ENCODE measurements at regions not wholly inside any gene's neighbourhood (a gene's known extent, or its start where the extent isn't known, plus 50 kb on each side); places are given as distances from the start of the nearest gene placed in this dataset.
A peak's percentile ranks its signal among the peaks of the same experiment; 100 is the strongest.

DNA sequence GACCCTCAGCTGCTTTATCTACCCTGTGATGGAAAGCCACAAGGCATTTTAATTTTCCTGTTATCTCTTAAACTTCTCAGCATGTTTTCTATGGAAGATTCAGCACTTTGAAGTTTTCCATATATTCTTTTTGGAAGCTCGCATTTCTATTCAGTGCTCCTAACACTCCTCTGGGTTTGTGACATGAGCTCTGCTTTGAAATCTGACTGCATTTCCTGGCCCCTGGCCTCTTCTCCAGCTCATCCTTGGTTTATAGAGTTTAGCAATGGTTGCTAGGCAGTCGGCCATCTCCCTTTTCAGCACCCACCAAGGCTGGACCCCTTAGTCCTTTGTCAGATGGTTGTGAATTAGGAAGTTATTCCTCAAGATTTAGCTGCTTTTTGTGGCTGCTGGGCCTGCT lies 150.6 kb downstream of the KCNA5 start:
- DNase-seq (ENCODE audit: low read depth in 2 of 3, low spot score in 2 of 3) = no peak

DNA sequence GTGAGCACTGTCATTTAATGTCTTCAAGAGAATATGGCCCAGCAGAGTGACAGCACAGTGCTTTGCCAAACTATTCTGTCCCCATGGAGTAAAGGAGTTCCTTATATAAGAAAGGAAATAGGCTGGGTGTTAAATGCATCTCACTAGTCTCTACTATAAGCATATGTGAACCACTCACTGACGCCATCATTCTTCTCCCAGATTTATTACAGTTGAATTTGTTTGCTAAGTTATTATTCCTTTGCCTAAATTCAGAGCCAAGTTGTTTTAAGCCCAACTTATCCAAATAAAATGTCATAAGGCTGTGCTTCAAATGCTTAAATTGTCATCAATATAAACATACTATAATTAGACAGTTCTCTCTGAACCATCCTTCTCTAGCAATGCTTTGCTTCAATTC lies 151.6 kb downstream of the KCNA5 start:
- DNase-seq (ENCODE audit: low read depth in 2 of 3, low spot score in 2 of 3) = no peak

DNA sequence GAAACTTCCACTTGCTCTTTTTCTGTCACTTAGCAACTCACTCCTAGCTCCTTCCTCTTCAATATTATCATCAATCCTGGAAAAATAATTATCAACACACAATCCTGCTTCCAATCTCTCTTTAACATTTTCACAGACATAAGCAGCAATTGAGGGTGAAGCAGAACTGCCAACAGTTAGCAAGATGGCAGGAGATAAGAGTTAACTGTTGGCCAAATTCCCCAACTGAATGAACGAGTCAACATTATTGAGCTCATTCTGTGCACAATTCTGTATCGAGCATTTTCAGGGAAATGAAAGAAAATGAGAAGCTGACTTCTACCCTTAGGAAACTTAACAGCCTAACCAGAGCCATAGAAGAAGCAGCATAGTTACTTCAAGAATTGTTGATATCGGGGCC lies 152.0 kb downstream of the KCNA5 start:
- no peak for DNase-seq (ENCODE audit: low read depth in 2 of 3, low spot score in 2 of 3)

DNA sequence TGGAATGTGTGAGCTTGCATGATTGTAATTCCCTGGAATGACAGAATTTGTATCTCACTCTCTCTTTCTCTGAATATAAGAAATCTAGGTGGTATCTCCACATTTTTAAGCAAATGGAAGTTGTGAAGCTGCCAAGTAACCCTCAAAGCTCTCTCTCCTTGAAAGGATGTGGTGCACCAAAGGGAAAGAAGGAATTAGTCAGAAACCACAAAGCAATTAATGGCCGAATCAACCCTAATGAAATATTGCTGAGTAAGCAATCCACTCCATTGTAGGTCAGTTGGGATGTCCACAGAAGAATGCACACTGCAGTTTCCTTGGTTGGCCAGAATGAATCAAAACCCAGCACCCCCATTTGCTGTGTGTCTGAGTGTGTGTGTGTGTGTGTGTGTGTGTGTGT lies 153.5 kb downstream of the KCNA5 start:
- DNase-seq (ENCODE audit: low read depth in 2 of 3, low spot score in 2 of 3) = no peak

DNA sequence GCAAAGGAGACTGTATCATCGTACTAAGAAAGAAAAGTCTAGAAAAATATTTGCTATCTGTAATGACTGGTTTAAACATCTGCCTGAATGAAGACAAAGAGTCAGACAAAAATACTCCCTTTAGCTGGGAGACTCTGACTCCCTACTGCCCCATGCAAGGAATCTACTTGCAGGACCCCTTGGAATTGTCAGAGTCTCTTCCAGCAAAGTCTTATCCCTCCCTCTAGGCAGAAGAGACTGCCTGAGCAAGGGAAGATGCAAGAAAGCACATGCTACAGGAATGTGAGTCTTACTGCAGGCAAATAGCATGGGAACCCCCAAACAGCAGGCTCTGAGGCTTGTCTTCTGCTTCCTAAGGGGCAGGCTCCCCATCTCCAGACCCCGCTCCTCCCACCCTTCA lies 154.0 kb downstream of the KCNA5 start:
- DNase-seq (ENCODE audit: low read depth in 2 of 3, low spot score in 2 of 3) = no peak

DNA sequence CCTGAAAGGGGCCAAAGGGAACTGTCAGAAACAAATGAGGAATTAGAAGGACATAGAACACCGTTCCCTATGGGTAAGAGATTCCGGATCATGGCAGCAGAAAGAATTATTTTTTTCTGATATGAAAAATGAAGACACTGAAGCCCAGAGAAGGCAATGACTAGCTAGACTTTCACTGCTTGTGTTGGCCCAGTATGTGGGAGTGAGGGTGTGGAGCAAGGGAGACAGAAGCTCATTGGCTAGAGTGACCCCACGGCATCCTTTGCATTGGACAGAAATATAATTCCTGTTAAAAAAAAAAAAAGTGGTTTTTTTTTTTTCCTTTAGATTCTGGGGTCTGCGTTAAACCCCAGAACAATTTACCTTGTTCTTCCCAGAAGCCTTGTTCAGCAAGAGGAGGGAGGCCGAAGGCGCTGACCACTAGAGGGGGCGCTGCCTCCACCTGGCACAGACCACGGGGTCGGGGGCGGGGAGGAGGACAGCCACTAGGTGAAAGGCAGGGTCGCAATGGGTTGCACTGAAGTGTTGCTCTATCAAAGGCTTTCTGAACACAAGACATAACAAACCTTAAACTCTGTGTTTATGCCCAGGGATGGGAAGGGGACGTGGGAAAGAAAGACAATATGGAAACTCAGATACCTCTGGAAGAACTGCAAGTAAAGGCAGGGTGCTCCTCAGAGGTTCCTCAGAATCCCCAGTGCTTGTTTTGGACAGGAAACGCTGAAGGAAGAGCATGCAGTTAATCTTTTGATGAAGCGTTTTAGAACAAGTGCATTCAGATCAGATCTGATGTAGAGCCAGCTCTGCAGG lies 156.8 kb downstream of the KCNA5 start:
- peak in 1 of 3 experiments; percentile 4 for DNase-seq (ENCODE audit: low read depth in 2 of 3, low spot score in 2 of 3)

DNA sequence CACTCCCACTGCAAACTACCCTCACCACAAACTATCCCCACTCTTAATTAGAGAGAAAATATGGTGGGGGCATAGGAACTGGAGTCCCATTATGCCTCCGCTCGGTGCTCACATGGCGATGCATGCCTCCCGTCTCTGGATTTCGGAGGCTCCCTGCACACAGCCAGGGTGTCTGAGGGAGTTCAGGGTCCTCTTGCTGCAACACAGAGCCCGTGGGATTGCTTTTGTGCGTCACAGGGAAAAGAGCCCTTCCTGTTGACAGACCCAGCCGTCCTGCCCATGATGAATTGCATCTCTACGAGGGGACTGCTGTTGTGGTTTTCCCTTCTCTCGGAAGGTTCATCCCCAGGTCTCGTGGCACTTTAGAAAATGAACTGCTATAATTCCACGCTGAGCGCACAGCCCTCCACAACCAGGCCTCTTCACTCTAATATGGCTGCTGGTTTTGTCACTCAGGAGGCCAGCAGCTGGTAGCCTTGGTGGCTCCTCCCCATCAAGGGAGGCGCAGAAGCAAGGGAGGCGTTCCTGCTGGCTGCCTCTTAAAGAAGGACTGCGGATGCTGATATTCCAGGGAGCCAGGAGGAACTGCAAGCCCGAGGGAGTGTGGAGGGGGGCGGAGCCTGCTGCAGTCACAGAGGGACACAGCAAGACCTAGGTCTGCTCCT lies 158.0 kb downstream of the KCNA5 start:
- DNase-seq (ENCODE audit: low read depth in 2 of 3, low spot score in 2 of 3) = no peak

DNA sequence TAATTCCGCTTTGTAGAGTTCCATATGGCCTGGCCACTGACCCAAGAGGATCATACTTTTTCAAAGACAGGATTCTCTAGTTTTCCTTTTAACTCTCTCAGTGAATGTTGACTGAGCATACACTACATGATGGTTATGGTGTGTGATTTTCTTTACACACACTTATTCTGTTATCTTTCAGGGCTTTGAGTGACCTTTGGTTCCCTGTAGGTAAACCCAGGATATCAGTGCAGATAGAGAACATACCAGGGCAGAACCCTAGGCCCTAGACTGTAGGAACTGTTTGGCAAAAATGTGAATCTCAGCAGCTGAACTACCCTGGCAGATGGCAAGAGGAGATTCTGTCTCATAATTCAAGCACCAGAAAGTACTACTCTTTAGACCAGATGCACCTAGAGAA lies 159.6 kb downstream of the KCNA5 start:
- DNase-seq (ENCODE audit: low read depth in 2 of 3, low spot score in 2 of 3) = no peak

DNA sequence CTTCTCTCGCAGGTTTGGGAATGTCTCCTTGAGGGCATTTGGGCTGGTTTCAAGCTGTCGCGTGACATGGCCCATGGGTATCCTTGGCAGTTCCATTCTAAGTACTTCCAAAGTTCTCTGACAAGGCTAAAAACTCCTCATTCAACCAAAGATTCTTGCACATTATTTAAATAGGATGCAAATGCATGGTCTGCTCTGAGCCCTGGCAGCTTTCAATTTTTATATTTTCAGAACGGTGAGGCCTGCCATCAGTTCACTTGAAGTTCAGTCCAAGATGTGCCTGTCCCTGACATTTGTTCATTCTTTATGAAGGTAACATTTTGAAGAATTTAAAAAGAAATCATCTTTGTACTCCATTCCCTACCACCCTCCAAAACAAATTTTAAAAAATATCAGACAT lies 160.0 kb downstream of the KCNA5 start:
- no peak for DNase-seq (ENCODE audit: low read depth in 2 of 3, low spot score in 2 of 3)

DNA sequence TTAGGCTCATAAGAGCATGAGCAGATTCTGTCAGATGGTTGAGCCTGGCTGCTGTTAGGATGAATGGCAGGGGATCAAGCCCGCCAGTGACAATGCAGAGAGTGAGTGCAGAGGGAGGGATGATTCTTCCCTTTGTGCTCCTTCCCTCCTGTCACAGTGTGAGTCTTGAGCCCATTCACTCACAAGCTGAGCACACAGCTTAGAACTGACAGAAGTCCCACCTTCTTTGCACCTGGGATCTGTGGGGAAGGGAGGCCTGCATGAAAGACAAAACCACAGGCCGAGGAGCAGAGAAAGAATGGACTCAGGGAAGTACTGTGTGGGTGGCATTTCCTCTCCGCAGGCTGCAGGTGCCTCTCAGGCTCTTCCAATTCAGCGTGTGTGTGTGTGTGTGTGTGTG lies 160.6 kb downstream of the KCNA5 start:
- DNase-seq (ENCODE audit: low read depth in 2 of 3, low spot score in 2 of 3) = no peak

DNA sequence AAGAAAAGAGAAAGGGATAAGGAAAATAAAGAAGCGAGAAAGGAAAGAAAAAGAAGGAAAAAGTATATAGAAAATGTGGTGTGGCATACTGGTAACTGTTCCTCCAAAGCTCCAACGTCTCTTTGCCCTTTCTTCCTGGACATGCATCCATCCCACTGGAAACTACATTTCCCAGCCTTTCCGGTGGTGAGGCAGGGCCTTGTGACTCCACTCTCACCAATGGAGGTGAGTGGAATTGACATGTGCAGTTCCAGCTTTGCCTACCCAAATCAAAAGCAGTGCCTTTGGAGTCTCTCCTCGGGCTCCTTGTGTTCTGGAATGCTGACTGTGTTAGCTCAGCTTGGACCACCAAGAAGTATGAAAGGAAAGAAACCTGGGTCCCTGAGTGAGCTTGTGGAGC lies 161.2 kb downstream of the KCNA5 start:
- no peak for DNase-seq (ENCODE audit: low read depth in 2 of 3, low spot score in 2 of 3)

DNA sequence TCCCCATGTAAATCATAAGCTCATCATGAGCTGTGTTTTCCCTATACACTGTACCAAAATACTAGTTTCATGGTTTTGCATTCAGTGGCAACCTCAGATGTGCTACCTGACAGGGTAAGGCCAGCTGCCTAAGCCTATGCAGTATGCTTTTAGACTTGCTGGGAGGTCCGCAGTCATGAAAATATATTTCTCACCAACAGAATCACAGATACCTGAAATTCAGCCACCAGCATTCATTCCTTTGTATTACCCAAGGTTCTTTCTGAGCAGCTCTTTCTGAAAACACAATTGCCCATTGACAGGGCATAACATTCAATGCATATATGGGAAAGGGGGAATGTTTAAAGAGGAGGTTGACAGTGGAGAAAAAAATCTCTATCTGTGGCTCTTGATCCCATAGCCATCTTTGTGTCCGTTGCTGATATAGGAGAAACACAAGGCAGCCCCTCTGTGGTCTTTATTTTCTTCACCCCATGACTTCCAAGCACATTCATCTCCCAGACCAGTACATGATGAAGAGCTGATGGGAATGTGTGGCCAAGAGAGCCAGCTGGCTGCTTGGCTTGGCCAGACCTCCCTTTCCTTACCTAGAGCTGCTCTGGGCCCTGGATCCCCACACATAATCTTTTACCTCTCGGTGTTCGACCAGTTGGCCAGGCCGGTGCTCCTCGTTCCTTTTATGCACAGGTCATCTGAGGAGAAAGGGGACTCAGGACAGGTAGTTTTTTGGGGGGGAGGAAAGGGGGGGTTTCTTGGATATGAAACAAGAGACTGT lies 162.9 kb downstream of the KCNA5 start:
- no peak for DNase-seq (ENCODE audit: low read depth in 2 of 3, low spot score in 2 of 3)

DNA sequence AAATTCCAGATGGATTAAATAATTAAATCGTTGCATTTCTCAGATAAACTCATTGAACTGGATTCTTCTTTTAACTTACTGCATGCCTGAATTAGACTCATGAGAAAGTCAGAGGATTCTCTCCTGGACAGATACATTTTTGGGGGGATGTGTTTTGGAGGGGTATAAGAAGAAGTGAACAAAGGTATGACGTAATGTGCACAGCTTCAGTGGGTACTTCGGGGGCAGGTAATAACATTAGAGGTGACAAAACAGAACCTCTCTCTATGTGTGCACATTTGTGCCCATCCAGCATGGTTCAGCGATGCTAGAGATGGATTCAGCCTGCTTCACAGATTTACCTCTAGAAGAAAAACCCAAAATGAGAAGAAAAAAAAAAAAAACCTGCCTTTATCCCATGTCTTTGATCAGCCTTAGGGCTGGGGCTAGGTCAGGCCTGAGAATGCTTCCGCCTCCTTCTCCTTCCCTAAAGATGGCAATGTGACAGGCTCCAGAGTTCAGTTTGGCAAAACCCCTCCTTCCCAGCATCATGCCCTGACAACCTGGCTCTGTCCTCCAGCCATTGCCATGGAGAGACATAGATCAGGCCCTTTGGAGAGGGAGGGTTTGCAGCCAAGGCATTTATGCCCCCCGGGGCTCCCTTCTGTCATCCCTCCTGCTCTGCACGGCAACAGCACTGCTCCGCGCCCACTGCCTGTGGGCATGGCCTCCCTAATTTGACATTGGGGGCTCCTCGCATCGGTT lies 166.7 kb downstream of the KCNA5 start:
- no peak for DNase-seq (ENCODE audit: low read depth in 2 of 3, low spot score in 2 of 3)

DNA sequence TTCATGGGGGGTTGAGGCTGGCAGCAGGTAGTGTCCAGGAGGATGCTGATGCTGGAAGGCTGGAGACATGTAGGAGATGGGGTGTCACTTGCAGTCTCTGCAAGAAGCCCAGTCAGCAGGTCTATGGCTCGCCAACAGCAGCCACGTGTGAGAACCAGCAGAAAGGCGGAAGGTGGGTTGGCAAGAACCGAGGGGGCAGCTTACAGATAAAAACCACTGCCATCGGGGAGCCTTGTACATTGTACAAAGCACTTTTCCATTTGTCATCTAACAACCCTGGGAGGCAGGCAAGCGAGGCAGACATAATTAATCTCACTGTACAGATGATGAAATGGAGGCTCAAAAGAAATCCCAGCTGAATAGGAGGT lies 167.2 kb downstream of the KCNA5 start:
- no peak for DNase-seq (ENCODE audit: low read depth in 2 of 3, low spot score in 2 of 3)

DNA sequence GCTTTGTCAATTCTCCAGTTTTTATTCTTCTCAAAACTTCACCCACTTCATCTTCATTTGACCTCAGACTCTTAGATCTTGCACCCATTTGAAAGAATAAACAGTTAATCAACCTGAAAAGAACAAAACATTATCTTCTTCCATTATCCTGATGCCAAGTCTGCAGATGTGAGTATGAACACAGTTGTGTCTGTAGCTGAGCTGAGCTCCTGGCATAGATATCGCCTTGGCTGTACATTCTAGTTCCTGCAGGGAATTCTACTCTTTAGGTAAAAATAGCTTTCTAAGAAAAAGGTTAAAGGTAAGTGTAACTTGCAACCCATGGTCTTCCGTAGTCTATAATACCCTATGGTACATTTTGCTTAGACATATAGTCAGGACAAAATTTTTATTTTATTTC lies 169.7 kb downstream of the KCNA5 start:
- DNase-seq (ENCODE audit: low read depth in 2 of 3, low spot score in 2 of 3) = no peak

DNA sequence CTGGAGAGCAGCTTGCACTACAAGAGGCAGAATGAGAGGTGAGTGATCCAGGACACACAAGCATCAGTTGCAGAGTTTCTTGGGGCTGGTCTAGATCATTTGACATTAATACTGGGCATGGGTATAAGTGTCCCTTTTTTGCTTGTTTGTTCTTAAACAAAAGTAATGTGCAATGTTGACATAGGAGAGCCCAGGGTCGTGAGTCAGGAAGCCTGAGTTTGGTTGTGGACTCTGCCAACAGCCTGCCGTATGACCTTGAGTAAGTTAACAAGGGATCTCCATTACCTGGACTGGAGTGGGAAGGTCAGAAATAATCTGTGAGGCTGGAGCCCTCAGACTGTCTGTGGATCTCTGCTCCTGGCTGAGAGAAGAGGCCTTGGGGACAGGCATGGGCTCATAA lies 170.3 kb downstream of the KCNA5 start:
- no peak for DNase-seq (ENCODE audit: low read depth in 2 of 3, low spot score in 2 of 3)

DNA sequence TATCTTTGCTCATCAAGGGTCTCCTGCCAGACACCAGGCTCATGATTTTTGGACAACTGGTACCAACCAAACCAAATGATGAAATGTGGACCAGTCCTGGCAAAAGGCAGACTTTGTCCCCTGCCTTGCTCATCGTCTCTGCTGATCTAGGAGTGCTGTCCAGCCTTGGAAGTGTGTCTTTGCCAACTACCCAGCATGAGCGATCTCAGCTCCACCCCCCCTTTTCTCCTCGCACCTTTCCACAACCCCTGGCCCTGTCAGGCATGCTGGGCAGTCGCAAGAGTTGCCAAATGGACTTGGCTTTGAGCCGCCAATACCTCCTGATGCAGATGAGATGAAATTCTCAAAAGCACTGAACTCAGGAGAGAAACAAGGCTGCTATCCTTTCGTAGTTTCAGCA lies 174.3 kb downstream of the KCNA5 start:
- no peak for DNase-seq (ENCODE audit: low read depth in 2 of 3, low spot score in 2 of 3)

DNA sequence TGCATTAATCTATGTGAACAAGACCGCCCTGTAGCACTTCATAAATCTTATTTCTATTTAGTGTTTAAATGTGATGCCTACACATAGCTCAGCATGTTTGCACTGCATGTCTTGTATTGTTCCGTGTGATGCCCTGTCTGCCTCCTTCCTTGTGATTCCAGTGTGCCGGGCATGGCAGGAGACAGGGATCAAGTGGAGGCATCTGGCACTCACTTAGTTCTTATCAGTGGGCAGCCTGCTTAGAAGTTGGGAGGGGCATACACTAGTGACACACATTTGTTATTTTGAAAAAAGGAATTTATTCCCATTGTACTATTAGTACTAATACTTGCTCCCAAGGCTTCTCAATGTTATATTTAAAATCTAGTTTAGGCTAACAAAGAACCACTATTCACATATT lies 176.4 kb downstream of the KCNA5 start:
- no peak for DNase-seq (ENCODE audit: low read depth in 2 of 3, low spot score in 2 of 3)

DNA sequence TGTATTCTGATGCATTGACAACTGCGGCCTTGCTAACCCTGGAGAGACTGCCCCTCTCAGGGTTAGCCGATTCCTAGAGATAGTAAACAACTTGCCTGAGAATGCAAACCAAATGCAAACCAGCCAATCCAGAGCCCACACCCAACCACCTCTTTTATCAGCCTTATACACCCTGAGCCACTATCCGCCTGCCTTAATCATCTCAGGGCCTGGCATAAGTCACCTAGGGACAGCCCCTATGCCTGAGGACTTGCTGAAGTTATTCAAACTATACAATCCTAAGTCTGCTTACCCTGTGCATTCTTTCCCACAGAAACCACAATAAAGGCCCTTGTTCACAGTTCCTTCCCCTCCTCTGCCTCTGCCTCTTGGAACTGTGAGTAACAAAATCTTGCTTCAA lies 177.2 kb downstream of the KCNA5 start:
- DNase-seq (ENCODE audit: low read depth in 2 of 3, low spot score in 2 of 3) = no peak

DNA sequence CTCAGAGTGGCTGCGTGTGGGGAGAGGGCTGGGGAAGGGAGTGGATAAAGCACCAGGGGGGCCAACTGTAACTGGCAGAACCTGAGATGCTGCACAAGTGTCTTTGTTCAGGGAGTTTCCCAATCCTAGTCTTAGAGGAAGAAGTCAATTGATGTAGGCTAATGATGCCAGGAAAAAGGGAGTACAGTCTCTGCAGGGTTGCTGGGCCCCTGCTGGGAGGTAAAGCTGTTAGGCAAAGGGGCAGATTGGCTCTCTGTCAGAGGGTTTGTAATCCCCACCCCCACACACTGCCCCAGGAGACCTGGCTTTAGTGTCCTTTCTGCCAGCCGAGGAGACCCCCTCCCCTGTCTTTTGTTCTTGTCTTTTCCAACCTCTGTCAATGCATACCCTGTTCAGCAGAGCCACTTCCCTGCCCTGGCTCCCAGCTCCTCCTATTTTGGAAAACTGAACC lies 178.4 kb downstream of the KCNA5 start:
- DNase-seq (ENCODE audit: low read depth in 2 of 3, low spot score in 2 of 3) = no peak

DNA sequence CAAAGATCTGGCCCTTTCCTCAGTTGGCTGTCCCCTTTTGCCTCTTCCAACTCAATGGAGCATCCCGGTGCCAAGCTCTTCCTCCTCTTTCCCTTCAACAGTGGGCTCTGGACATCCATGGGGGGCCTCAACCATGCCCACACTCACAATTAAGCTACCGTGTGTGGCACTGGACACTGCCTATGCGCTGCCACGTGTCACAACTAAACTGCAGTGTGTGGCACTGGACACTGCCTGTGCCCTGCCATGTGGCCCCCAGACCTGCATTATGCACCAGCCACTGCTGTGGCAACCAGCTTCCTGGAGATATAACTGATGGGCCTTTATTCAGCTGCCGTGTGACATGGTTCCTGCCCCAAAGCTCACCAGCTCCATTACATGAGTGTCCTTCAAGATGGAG lies 179.1 kb downstream of the KCNA5 start:
- DNase-seq (ENCODE audit: low read depth in 2 of 3, low spot score in 2 of 3) = no peak

Measured in activated CD8-positive, alpha-beta memory T cell treated with anti-CD3 and anti-CD28 coated beads for 48 hours (primary cell).